HL-60 (cell line): ENCODE measurements at regions not wholly inside any gene's neighbourhood (a gene's known extent, or its start where the extent isn't known, plus 50 kb on each side); places are given as distances from the start of the nearest gene placed in this dataset.

Source experiments
- DNase-seq, 2 experiments: peaks; one replicate each; pipeline ENCODE4 v3.0.0-alpha.2; 2010 to 2020; ENCODE audit warnings: low read depth in 1 of 2, low spot score in 1 of 2
- H3K27ac ChIP-seq: fragments of 250-450 bp; sonication (Bioruptor Pico); replicated peaks from 2 replicates; pipeline ENCODE4 v1.5.1; 2020; ENCODE audit warnings: mild to moderate bottlenecking, moderate library complexity
- H3K27me3 ChIP-seq: fragments of 250-450 bp; sonication (Bioruptor Pico); 2 replicates; pipeline ENCODE4 v1.5.1; 2021; ENCODE audit warnings: mild to moderate bottlenecking, moderate library complexity; ENCODE audit not compliant: insufficient read depth, poor library complexity, severe bottlenecking
- H3K4me3 ChIP-seq: replicated peaks from 2 replicates; pipeline ENCODE4 v1.5.1; 2011; ENCODE audit warnings: mild to moderate bottlenecking, control low read depth, low read length; ENCODE audit not compliant: insufficient read depth
- GABPA ChIP-seq: IDR thresholded peaks from 2 replicates; pipeline ENCODE4 v1.6.1; 2012; ENCODE audit warnings: low read depth
- POLR2AphosphoS5 ChIP-seq: IDR thresholded peaks from 2 replicates; pipeline ENCODE4 v1.6.1; 2012; ENCODE audit warnings: low read depth
- SPI1 ChIP-seq: IDR thresholded peaks from 2 replicates; pipeline ENCODE4 v1.6.1; 2012; ENCODE audit warnings: low read depth, mild to moderate bottlenecking, borderline replicate concordance
- TF ChIP-seq, protein P1 (sequence below): IDR thresholded peaks from 2 replicates; pipeline ENCODE4 v1.6.1; 2012; ENCODE audit warnings: low read depth; ENCODE audit not compliant: insufficient replicate concordance
- TF ChIP-seq, protein P2 (sequence below): IDR thresholded peaks from one replicate; pipeline ENCODE4 v1.5.1; 2011; ENCODE audit warnings: low read length, control low read depth, inconsistent platforms; ENCODE audit not compliant: insufficient read depth

DNA sequence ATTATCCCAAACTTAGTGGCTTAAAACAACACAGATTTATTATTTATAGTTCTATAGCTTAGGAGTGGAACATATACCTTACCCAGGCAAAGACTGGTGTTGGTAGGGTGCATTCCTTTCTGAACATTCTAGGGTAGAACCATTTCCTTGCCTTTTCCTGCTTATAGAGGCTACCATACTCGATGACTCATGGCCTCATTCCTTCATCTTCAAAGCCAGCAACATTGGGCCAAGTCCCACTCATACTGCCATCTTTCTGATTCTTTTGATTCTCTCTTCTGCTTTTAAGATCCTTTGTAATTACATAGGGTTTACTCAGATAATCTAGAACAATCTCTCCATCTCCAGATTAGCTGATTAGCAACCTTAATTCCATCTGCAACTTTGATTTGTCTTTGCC lies 452.7 kb upstream of the KLF4 start:
- no peak for DNase-seq
- TF ChIP-seq POLR2AphosphoS5 (no peak), GABPA (no peak), SPI1 (no peak)
- TF ChIP-seq, protein P1, sequence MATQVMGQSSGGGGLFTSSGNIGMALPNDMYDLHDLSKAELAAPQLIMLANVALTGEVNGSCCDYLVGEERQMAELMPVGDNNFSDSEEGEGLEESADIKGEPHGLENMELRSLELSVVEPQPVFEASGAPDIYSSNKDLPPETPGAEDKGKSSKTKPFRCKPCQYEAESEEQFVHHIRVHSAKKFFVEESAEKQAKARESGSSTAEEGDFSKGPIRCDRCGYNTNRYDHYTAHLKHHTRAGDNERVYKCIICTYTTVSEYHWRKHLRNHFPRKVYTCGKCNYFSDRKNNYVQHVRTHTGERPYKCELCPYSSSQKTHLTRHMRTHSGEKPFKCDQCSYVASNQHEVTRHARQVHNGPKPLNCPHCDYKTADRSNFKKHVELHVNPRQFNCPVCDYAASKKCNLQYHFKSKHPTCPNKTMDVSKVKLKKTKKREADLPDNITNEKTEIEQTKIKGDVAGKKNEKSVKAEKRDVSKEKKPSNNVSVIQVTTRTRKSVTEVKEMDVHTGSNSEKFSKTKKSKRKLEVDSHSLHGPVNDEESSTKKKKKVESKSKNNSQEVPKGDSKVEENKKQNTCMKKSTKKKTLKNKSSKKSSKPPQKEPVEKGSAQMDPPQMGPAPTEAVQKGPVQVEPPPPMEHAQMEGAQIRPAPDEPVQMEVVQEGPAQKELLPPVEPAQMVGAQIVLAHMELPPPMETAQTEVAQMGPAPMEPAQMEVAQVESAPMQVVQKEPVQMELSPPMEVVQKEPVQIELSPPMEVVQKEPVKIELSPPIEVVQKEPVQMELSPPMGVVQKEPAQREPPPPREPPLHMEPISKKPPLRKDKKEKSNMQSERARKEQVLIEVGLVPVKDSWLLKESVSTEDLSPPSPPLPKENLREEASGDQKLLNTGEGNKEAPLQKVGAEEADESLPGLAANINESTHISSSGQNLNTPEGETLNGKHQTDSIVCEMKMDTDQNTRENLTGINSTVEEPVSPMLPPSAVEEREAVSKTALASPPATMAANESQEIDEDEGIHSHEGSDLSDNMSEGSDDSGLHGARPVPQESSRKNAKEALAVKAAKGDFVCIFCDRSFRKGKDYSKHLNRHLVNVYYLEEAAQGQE, result no peak
- TF ChIP-seq, protein P2, sequence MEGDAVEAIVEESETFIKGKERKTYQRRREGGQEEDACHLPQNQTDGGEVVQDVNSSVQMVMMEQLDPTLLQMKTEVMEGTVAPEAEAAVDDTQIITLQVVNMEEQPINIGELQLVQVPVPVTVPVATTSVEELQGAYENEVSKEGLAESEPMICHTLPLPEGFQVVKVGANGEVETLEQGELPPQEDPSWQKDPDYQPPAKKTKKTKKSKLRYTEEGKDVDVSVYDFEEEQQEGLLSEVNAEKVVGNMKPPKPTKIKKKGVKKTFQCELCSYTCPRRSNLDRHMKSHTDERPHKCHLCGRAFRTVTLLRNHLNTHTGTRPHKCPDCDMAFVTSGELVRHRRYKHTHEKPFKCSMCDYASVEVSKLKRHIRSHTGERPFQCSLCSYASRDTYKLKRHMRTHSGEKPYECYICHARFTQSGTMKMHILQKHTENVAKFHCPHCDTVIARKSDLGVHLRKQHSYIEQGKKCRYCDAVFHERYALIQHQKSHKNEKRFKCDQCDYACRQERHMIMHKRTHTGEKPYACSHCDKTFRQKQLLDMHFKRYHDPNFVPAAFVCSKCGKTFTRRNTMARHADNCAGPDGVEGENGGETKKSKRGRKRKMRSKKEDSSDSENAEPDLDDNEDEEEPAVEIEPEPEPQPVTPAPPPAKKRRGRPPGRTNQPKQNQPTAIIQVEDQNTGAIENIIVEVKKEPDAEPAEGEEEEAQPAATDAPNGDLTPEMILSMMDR, result no peak
- H3K27me3 ChIP-seq, result no peaks in the 10 kb centered on the region
- no peak overlapping the region for H3K4me3 ChIP-seq
- no peak overlapping the region for H3K27ac ChIP-seq

DNA sequence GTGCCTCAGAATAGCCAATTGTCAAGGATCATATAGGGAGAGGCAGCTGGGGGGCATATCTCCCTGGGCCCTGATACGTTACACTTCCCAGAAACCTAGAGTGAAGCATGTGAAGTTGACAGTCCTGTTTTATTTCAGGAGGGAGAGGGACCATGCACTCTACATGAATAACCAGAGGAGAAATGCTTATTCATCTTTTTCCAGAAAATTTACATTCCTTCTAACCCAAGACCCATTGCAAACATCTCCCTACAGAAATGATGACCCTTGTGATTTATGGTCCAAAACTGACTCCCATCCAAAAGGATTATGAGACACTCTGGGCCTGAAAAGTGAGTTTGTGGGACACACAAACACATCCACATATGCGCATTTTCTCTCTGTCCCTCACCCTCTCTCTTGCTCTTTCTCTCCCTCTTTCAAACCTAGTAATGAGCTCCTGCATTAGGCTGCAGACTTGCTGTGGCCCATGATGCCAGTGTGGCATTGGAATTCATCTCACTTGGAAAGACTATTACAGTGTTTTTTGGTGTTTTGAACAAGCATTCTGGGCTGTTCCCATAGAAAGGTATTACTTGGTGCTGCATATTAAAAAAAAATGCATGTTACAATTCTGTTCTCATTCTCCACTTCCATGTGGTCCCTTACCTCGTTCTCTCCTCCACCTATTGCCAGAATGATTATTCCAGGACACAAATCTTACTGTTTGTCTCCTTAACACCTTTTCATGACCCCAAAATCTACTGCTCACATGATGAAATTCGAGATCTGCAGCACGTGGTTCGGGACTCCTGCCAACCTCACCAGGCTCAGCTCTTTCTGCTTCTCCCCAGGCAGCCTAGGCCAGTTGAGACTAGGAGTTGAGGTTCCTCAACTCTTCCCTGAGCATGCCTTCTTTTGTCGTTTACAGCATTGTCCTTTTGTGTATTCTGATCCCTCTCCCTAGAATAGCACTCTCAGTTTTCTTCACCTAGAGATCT lies 451.3 kb upstream of the KLF4 start:
- TF ChIP-seq, protein P1, result no peak
- TF ChIP-seq, protein P2, result no peak
- TF ChIP-seq POLR2AphosphoS5, result no peak

DNA sequence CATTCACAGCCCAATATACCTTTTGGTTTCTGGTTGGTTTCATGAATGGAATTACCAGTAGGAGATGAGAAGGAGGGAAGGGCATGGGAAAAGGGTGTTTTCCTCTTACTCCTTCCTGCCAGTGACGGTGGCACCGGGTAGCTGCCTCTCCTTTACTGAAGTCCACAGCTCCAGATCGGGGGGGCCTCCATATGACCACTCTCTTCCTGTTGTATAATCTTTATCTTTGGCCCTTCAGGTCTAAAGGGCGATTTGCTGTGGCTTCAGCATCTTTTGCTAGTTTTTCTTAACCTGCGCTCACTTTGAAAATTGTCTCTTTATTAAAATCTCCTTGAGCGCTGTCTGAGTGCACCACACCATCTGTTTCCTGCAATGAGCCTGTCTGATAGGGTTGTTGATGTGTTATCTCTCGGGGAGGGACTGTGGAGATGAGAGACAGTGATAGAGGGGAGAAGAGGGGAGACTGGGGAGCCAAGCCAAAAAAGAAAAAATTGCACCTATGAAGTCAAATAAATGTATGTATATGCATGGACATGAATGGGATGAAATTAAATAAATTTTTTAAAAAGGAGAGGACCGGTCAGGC lies 449.3 kb upstream of the KLF4 start:
- TF ChIP-seq POLR2AphosphoS5 (no peak), GABPA (no peak), SPI1 (no peak)
- TF ChIP-seq, protein P2, result no peak
- TF ChIP-seq, protein P1, result no peak
- Histone ChIP-seq H3K27ac (no peak overlapping the region), H3K27me3 (no peaks in the 10 kb centered on the region), H3K4me3 (no peak overlapping the region)
- DNase-seq, result no peak

More for the DNA sequence above, 451.3 kb upstream of the KLF4 start:
- Histone ChIP-seq H3K27ac (no peak overlapping the region), H3K27me3 (no peaks in the 10 kb centered on the region), H3K4me3 (no peak overlapping the region)
- DNase-seq, result no peak
